T-helper 1 cell (primary cell): ENCODE measurements at regions not wholly inside any gene's neighbourhood (a gene's known extent, or its start where the extent isn't known, plus 50 kb on each side); places are given as distances from the start of the nearest gene placed in this dataset.

Experiments
- DNase-seq, 5 donors: peaks; one replicate each; pipeline ENCODE4 v3.0.0-alpha.2; 2012 to 2020

GRCh38 chr5:2530609-2531008, 220.9 kb downstream of the IRX2 start:
- DNase-seq, result no peak

GRCh38 chr5:2529371-2530092, 221.9 kb downstream of the IRX2 start:
- DNase-seq, result no peak

- no peak for DNase-seq
These were observed 226.1 kb downstream of the IRX2 start for GRCh38 chr5:2525351-2525750.

GRCh38 chr5:2524620-2525019, 226.9 kb downstream of the IRX2 start:
- DNase-seq, result no peak

GRCh38 chr5:2523180-2523579, 228.3 kb downstream of the IRX2 start:
- no peak for DNase-seq

GRCh38 chr5:2522372-2522771, 229.1 kb downstream of the IRX2 start:
- DNase-seq, result no peak

GRCh38 chr5:2519153-2519552, 232.3 kb downstream of the IRX2 start:
- no peak for DNase-seq

GRCh38 chr5:2517451-2517850, 234.0 kb downstream of the IRX2 start:
- no peak for DNase-seq

- no peak for DNase-seq
These were observed 236.2 kb downstream of the IRX2 start for GRCh38 chr5:2515180-2515764.

- DNase-seq, result no peak
These were observed 237.0 kb downstream of the IRX2 start for GRCh38 chr5:2514484-2514883.

GRCh38 chr5:2511706-2512105, 239.8 kb downstream of the IRX2 start:
- DNase-seq, result no peak

- DNase-seq, result no peak
These were observed 240.4 kb downstream of the IRX2 start for GRCh38 chr5:2511126-2511525.

- DNase-seq, result no peak
These were observed 241.9 kb downstream of the IRX2 start for GRCh38 chr5:2509527-2509926.

GRCh38 chr5:2508514-2508913, 243.0 kb downstream of the IRX2 start:
- DNase-seq, result no peak

GRCh38 chr5:2507611-2508010, 243.9 kb downstream of the IRX2 start:
- no peak for DNase-seq

- DNase-seq, result no peak
These were observed 244.9 kb downstream of the IRX2 start for GRCh38 chr5:2506603-2507002.

GRCh38 chr5:2505217-2505616, 246.3 kb downstream of the IRX2 start:
- DNase-seq, result no peak

- no peak for DNase-seq
These were observed 248.4 kb downstream of the IRX2 start for GRCh38 chr5:2502970-2503594.

GRCh38 chr5:2499917-2500316, 251.6 kb downstream of the IRX2 start:
- no peak for DNase-seq

GRCh38 chr5:2496891-2497290, 254.6 kb downstream of the IRX2 start:
- no peak for DNase-seq

GRCh38 chr5:2496126-2496525, 255.4 kb downstream of the IRX2 start:
- DNase-seq, result no peak

GRCh38 chr5:2493356-2493755, 258.1 kb downstream of the IRX2 start:
- DNase-seq, result no peak

- DNase-seq, result no peak
These were observed 259.0 kb downstream of the IRX2 start for GRCh38 chr5:2492476-2492875.

- DNase-seq, result no peak
These were observed 259.6 kb downstream of the IRX2 start for GRCh38 chr5:2491846-2492245.
